ENCODE measurements at regions not wholly inside any gene's neighbourhood (a gene's known extent, or its start where the extent isn't known, plus 50 kb on each side); places are given as distances from the start of the nearest gene placed in this dataset.

GRCh38 chr12:107558816-107559382 is 126.7 kb upstream of the PWP1 start (continued):
- TF ChIP-seq MLXIP (CRISPR knock-in tag; IDR thresholded peaks at IDR 0.05; ENCODE audit: borderline replicate concordance) (no peak), AGO2 (optimal IDR thresholded peaks at IDR 0.05; ENCODE audit: low read depth, low read length) (no peak), ZNF143 (CRISPR knock-in tag; IDR thresholded peaks at IDR 0.05) (no peak), ZBTB37 (CRISPR knock-in tag; IDR thresholded peaks at IDR 0.05) (peak; percentile 75), HNRNPK (IDR thresholded peaks at IDR 0.05; ENCODE audit: low read depth, low read length, poor library complexity, severe bottlenecking) (no peak), SETDB1 (CRISPR knock-in tag; IDR thresholded peaks at IDR 0.05; ENCODE audit: borderline replicate concordance) (no peak), NCOR1 (IDR thresholded peaks at IDR 0.05; ENCODE audit: borderline replicate concordance, low read length) (peak; percentile 94; the same call in 1 of the 2 replicates), RERE (CRISPR knock-in tag; IDR thresholded peaks at IDR 0.05; ENCODE audit: low read depth) (0 out of 2 replicates have a peak, but pooled peaks have one; percentile 48), ATF3 (CRISPR knock-in tag; IDR thresholded peaks at IDR 0.05) (no peak), NR2F6 (IDR thresholded peaks at IDR 0.05) (peak; percentile 37; the same call in 1 of the 2 replicates), NR2F6 (CRISPR knock-in tag; IDR thresholded peaks at IDR 0.05) (peak; percentile 51; the same call in 1 of the 2 replicates), ZNF709 (CRISPR knock-in tag; IDR thresholded peaks at IDR 0.05) (no peak), ONECUT2 (CRISPR knock-in tag; IDR thresholded peaks at IDR 0.05) (no peak), CEBPB (IDR thresholded peaks at IDR 0.05; ENCODE audit: borderline replicate concordance, low read depth, low read length) (no peak), ZNF710 (CRISPR knock-in tag; IDR thresholded peaks at IDR 0.05; ENCODE audit: borderline replicate concordance) (peak; percentile 73; the same call in 1 of the 2 replicates), ZBTB1 (CRISPR knock-in tag; IDR thresholded peaks at IDR 0.05; ENCODE audit: borderline replicate concordance) (no peak)
